HCEC 1CT (cell line): ENCODE measurements at regions not wholly inside any gene's neighbourhood (a gene's known extent, or its start where the extent isn't known, plus 50 kb on each side); places are given as distances from the start of the nearest gene placed in this dataset.
A peak's percentile ranks its signal among the peaks of the same experiment; 100 is the strongest.
"Not testable (repeated sequence)": the region's sequence is repeated elsewhere in the genome, so short reads cannot be mapped to it uniquely, and the experiment has no call there.

Experiments
- DNase-seq: peaks from one replicate; pipeline ENCODE4 v3.0.0-alpha.2; 2017

DNA sequence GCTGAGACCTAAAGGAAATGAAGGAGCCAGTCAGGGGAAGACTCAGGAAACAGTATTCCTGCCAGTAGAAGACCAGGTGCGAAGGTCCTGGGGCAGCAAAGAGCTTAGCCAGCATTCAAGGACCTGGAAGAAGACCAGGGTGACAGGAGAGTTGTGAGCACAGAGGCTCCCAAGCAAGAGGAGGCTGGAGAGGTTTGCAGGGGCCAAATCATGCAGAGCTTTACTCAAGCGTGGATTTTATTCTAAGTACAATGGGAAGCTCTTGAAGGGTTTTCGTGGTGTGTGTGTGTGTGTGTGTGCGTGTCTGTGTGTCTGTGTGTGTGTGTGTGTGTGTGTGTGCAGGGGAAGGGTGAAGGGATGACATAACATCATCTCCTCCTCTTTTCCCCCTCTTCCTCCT lies 200.7 kb upstream of the IRF2BP2 start:
- DNase-seq = not testable (repeated sequence)

DNA sequence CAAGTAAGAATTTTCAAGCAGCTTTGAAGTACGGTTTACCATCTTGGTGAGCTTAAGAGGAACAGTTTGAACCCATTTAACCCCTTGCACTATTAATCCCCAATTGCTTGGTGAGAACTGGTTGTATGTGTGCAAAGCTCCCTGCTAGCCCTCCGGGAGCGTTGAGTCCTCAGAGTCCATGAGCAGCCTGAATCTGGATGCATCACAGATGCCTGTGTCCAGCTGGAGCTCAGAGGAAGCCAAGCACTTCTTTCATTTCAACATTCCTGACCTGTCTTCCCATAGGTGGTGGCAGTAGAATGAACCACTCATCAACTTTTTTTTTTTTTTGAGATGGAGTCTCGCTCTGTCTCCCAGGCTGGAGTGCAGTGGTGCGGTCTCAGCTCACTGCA lies 199.9 kb upstream of the IRF2BP2 start:
- not testable (repeated sequence) for DNase-seq

DNA sequence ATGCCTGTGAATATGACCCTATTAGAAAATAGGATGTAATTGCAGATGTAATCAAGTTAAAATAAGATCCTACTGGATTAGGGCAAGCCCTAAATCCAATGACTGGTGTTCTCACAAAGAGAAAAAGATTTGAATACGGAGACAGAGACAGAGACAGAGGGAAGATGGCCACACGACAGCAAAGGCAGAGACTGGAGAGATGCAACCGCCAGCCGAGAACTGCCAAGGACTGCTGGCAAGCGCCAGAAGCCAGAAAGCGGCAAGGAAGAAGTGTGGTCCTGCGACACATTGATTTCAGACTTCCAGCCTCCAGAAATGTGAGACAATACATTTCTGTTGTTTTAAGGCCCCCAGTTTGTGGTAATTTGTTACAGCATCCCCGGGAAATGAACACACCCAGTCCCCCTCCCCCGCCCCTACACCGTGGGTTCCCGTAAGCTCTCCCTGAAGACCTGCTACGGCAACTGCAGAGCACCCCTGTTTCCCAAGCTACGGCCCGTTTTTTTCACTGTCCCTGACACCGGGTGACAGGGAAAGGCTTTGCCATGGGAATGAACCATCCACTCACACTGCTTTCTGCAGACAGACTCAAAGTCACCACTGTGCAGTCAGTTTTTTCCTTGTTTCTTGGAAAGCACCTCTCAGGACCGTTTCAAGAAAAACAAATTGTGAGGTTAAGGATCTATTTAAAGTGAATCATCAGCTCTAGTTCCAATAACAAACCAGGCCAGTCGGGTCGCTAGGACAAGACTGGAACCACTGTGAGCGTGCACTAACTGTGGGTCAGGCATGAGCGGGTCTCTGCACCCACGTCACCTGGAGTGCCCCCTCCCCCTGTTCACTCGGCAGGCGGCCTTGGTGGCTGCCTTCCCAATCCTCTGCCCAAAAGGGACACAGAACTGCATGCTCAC lies 199.2 kb upstream of the IRF2BP2 start:
- not testable (repeated sequence) for DNase-seq

DNA sequence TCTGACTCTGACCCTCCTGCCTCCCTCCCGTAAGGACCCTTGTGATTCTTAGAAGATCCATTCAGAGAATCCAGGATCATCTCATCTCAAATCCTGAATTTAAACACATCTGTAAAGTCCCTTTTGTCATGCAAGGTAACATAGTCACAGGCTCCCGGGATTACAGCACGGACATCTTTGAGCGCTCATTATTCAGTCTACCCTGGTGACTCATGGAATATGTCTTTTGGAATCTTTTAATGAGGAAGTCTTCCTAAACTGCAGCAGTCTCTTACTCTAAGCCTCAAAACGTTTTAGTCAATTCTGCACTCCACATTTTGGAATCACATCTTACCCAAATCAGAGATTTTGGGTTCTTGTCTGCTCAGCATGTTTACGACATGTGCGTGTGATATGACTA lies 198.5 kb upstream of the IRF2BP2 start:
- not testable (repeated sequence) for DNase-seq

DNA sequence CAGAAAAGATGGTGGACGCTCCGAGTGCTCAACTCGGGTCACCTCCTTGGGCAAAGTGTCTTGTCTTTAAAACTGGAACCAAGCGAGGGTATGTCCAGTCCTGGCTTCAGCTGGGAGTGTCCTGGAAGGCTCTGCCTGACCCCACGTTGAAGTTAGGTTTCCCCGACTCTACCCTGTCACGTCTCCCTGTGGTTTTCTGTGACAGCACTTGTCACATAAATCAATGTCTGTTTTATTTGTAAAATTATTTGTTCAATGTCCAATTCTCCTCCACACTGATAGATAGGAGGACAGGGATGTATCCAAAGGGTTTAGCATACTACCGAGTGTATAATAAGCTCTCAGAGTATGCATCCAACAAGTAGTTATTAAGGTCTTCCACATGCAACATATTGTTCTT lies 197.7 kb upstream of the IRF2BP2 start:
- not testable (repeated sequence) for DNase-seq

DNA sequence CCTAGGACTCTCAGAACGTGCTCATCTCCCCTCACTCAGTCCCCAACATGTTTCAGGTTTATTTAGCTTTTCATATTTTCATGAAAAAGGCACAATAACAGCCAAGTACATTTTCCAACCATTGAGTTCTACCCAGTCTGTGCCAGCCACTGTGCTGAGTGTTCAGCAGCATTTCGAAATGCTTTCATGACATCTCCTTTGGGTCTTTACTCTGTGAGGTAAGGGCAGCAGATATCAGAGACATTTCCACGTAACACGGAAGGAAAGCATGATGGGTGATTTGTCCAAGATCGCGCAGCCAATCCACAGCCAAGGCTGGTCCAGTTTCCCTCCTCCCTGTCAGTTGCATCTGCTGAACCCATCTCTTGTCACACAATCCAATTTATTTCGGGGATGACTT lies 192.6 kb upstream of the IRF2BP2 start:
- not testable (repeated sequence) for DNase-seq

DNA sequence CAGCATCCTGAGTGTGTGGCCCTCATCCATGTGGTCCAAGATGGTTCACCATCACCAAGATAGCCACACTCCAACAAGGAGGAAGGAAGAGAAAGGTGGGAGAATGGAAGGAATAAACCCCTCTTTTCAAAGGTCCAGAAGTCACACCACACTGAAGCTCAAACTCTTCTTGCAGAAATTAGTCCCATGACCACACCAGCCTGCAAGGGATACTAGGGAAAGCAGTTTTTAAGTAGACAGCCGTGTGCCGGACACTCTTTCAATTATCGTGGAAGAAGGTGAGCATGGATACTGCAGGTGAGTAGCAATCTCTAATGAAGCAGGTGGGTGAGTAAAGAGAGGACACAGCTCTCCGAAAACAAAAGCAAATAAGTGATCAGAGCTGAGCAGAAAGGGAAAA lies 191.7 kb upstream of the IRF2BP2 start:
- not testable (repeated sequence) for DNase-seq

DNA sequence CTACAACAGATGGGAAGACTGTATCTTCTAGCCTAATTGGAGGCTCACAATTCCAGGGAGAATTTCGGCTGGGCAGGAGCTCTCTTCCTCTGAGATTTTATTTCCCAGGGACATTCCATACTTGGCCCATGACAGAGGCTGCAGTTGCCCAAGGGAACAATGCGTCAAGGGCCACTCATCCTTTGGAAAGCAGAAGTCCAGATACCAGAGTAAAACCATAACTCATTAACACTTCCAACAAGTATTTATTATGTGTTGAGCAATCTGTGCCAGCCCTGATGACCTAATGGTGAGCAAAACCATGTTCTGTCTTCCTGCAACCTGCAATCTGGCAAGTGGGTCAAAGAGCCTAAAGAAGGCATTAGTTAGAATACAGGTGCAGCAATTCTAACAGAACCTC lies 191.2 kb upstream of the IRF2BP2 start:
- DNase-seq = not testable (repeated sequence)

DNA sequence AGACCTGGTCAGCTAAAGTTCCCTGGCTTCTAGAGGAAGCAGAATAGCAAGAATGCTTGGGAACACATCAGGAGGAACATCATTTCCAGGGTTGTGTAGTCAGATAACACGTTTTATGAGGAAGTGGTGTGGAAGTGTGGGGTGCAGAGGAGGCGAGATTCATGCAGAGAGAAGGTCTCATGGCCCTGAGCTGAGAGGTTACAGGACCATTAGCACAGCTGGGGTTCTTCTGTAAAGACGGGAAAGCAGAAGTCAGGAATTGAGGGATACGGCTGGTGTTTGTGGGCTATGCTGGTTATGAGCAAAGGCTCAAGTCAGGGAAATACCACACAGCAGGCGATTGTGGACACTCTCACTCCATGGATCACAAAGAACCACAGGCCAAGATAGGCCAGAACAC lies 190.6 kb upstream of the IRF2BP2 start:
- DNase-seq = not testable (repeated sequence)

DNA sequence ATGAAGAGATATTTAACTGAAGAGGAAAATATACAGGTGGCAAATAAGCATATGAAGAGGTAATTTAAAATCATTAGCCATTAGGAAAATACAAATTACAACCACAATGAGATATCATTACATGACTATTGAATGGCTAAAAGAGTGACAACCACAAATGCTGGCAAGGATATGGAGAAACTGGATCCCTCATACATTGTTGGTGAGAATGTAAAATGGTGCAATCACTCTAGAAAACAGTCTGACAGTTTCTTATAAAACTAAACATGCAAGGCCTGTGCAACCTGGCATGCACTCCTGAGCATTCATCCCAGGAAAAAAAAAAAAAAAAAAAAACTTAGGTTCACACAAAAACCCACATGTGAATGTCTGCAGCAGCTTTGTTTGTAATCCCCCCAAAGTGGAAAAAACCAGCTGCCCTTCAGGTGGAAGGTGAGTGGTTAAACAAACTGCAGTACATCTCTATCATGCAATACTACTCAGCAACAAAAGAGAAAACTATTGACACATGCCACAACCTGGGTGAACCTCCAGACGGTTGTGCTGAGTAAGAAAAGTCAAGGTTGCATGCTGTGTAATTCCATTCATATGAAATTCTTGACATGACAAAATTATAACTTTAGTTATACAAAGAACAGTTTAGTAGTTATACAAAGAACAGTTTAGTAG lies 189.2 kb upstream of the IRF2BP2 start:
- DNase-seq = not testable (repeated sequence)

DNA sequence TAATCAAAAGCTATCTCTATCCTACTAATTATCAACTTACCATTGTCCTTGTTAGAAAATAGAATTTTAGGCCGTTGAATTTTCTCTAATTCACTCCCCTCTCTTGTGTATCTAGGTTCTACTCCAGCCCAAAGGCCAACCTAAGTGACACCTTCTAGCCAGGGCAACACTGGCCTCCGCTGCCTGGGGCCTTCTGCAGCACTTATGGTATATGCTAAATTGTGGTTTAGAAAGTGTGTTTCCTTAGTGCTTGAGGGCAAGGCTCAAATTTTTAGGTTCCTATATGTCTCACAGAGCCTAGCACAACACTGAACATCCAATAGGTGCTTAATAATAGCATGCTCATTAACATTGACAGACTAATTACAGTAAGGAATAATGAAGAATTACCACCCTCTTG lies 187.2 kb upstream of the IRF2BP2 start:
- DNase-seq = not testable (repeated sequence)

DNA sequence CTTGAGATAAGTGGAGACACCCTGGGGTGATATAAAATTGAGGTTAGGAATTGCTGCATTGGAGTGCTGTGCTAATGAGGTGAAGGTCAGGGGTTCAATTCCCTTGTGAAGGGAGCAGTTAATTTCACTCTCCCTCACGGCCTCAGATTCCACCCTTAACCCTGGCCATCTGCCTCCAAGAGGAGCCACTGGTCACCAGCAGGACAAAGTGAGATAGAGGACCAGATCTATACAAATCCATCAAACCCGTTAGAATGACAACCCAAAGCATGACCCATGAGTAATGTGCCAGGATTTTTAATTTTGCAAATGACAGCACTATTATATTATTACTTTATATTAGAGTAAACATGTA lies 186.4 kb upstream of the IRF2BP2 start:
- DNase-seq = not testable (repeated sequence)

DNA sequence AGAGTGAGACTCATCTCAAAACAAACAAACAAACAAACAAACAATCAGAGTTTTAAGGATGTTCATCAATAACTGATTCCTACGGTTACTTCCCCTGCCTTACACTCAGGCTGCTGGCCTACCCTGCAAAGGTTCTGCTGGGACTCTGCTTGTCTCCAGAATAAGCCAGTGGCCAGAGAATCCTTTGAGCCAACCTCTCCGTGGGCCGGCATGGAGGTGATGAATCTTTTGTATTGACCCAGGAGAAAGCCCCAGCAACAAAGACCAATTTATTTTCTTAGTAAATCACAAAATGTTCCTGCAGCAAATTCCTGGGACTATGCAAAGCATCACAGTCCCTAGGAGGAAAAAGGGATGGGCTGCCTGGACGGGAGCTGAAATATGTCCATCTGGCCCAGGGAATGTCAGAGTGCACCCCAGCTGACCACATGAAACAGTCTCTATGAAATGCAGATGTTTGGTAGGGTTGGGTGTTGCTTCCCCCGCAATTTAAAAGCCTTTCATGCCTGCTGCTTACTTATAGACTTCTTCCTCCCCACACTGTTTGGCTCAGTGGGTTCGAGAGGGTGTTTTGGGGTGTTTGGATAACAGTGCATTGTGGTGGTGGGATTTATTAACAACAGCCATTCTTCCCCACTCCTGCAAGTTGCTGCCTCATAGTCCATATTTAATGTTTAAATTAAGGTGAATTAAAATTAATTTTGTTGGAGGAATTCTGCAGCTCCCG lies 185.9 kb upstream of the IRF2BP2 start:
- DNase-seq = peak; percentile 88

DNA sequence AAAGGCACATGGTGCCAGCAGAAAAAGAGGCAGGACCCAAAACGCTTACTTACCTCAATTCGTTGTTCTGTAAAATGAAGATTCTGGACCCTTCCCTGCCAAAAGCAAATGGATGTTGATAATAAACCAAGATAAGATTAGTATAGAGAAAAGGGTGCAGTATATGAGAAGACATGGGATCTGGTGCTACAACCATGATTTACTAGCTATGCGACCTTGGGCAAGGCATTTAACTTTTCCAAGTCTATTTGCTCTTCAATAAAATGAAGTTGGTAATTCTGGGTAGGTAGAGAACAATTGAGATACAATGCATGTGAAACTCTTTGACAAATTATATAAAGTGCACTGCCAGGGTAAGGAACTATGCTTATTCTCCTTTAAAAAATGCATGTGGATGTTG lies 185.0 kb upstream of the IRF2BP2 start:
- DNase-seq = not testable (repeated sequence)

DNA sequence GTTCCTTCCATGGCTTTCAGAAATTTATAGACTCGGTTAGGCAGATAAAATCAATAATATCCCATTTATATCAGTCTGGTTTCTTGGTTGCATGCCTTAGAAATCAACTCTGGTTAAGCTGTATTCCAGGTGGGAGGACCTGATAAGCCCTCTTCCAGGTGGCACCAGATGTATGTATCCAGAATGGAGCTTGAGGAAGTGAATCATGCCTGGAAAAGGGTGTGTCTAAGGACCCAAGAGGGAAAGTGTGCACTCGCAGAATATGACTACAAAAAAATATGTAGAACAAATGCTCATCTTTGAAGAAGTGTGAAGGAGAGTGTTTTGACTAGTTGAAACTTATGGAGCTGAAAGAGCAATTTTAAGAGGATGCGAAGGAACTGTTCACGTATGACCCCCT lies 184.5 kb upstream of the IRF2BP2 start:
- not testable (repeated sequence) for DNase-seq

DNA sequence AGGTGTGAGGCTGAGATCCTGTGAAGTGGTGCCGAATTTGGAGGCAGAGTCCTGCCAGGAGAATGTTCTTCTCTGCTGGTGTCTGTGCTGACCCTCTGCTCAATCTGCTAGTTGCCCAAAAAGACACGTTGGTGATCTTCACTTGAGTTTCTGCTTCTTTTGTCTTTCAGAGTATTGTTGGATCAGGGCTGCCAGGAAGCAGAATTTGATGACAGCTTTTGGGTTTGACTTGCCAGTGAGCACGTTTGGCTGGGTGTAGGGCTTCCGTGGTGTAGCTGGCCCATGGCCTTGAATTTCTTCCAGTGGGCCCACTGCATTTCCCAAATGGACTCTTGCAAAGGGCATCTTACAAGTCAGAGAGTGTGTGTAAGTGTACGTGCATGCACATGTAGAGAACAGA lies 183.9 kb upstream of the IRF2BP2 start:
- DNase-seq = not testable (repeated sequence)

DNA sequence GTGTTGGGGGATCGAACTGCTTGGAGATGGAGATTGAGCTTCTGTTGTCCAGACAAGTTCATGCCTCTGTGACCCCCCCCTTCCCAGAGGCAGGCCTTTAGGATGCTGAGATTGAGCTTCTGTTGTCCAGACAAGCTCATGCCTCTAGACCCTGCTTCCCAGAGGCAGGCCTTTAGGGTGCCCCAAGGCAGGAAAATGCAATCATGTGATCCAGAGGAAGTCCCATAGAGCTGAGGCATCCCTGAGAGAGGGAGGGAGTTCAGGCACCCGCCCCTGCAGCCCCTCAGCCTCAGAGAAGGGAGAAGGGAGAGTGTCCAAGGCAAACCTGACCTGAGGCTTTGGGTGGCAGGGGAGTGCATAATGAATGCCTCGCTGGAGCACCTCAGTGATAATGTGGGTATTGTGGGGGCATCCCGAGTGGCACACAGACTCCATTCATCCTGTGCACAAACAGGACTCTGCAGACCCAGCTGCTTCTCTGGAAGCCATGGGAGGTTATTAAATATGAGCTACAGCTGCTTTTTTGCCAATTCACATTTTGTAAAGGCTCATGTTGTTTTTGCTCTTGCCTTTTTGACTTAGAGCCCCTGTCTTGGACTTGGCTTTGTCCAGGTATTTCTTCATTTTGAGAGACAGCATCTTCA lies 182.4 kb upstream of the IRF2BP2 start:
- DNase-seq = not testable (repeated sequence)

DNA sequence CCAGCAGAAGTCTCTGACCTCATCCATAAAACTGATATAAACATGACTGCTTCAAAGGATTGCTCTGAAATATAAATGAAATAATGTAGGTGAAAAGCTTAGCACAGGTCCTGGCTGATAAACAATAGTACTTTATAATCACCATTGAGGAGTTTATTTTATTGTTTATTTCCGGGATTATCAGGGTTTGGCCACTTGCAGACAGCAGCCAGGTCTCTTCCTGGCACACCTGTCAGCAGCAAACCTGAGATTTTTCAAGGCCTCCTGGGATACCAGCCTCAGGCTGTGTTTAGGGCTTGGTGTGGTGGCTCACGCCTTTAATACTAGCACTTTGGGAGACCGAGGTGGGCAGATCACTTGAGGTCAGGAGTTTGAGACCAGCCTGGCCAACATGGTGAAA lies 181.6 kb upstream of the IRF2BP2 start:
- DNase-seq = not testable (repeated sequence)

DNA sequence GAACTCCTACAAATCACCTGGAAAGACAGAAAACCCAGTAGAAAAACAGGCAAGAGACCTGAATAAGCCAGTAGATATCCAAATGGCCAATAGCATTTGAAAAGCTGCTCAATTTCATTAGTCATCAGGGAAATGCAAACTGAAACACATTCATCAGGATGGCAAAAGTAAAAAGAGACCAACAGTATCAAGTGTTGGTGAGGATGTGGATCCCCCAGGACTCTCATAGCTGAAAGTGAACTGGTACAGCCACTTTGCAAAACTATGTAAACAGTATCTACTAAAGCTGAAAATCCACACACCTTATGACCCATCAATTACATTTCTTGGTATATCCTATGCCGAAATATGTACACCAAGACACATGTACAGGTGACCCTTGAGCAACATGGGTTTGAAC lies 180.4 kb upstream of the IRF2BP2 start:
- DNase-seq = not testable (repeated sequence)

DNA sequence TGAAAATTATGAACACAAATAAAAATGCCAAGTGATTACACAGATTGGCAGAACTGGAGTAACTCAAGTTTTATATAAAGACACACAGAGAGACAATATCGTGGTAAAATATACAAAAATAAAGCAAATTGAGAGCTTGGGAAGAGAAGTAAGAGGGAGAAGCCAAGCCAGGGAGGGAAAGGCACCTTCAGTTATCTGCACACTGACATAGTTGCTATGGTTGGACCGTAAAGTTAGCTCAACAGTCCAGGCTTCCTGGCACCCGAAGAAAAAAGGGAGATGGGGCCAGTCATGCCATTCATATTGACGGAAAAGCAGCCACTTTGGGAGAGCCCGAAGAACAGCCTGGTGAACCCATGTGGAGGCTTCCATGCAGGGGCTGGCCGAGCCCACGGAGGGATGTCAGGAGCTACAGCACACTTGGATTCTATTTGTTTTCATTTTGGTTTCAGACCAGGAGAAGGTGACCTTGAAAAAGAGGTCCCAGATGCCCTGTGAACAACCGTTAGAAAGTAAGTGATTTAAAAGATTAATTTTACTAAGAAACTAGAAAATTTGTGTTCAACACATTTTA lies 177.1 kb upstream of the IRF2BP2 start:
- not testable (repeated sequence) for DNase-seq

DNA sequence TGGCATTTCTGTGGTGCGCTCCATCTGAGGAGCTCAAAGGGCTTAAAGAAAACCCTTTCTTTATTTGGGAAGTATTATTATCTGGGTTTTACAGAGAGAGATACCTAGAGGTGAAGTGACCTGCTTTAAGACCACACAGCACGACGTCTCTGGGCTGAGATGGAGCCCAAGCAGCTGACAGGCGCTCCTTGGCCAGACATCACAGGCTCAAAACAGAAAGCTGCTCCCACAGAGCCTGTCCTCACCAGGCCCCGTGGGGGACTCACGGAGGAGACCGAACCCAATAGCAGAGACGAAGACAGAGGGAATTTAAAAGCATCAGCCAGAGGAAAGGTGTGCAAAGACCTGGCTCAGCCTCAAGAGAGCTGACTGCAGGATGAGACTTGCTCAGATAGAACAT lies 175.9 kb upstream of the IRF2BP2 start:
- DNase-seq = not testable (repeated sequence)

DNA sequence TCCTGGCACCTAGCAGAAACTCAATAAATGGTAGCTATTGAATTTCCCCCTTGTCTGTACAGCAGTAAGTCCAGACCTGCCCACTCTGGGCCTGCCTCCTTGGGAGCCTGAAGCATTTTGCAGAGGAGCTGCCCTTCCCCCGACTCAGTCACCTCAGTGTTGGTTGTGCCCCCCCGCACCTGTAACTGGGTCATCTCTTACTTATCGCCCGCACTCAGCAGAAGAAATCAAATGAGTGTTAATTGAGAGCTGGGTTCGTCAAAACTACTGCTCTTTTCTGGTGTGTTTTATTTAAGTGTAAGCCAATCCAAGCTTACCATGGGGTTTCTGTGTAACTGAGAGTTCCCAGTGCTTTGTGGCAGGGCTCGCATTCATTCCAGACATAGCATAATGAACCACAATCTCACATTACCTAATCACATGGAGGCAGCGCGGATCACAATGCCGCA lies 175.5 kb upstream of the IRF2BP2 start:
- DNase-seq = not testable (repeated sequence)
